Cardiac muscle cell (in vitro differentiated cells and primary cell): ENCODE measurements at regions not wholly inside any gene's neighbourhood (a gene's known extent, or its start where the extent isn't known, plus 50 kb on each side); places are given as distances from the start of the nearest gene placed in this dataset.

ENCODE experiments used
- DNase-seq, 2 donors: peaks; one replicate each; pipeline versions ENCODE4 v3.0.0 to v3.0.0-alpha.2; 2010 to 2017; ENCODE audit warnings: low read depth in 1 of 2, low spot score in 1 of 2
- H3K27ac ChIP-seq: fragments of 200-600 bp; sonication (generic); 2 replicates; pipeline ENCODE4 v1.5.1; 2016
- H3K27me3 ChIP-seq: fragments of 200-600 bp; sonication (generic); 2 replicates; pipeline ENCODE4 v1.6.0; 2016; ENCODE audit warnings: control low read depth
- H3K36me3 ChIP-seq: fragments of 200-600 bp; sonication (generic); 2 replicates; pipeline ENCODE4 v1.5.1; 2016; ENCODE audit warnings: control low read depth
- H3K4me1 ChIP-seq: fragments of 200-600 bp; sonication (generic); 2 replicates; pipeline ENCODE4 v1.8.1; 2017; ENCODE audit warnings: low read depth, mild to moderate bottlenecking, mixed run types
- H3K4me3 ChIP-seq: fragments of 200-600 bp; sonication (generic); 2 replicates; pipeline ENCODE4 v1.5.1; 2016; ENCODE audit warnings: mild to moderate bottlenecking
- H3K9me3 ChIP-seq: fragments of 200-600 bp; sonication (generic); 2 replicates; pipeline ENCODE4 v1.5.1; 2017; ENCODE audit warnings: low read depth, mild to moderate bottlenecking, control low read depth
- TF ChIP-seq, protein P1 (sequence below): IDR thresholded peaks from 2 replicates; pipeline ENCODE4 v1.5.1; 2012; ENCODE audit warnings: low read depth, mild to moderate bottlenecking, low read length

DNA sequence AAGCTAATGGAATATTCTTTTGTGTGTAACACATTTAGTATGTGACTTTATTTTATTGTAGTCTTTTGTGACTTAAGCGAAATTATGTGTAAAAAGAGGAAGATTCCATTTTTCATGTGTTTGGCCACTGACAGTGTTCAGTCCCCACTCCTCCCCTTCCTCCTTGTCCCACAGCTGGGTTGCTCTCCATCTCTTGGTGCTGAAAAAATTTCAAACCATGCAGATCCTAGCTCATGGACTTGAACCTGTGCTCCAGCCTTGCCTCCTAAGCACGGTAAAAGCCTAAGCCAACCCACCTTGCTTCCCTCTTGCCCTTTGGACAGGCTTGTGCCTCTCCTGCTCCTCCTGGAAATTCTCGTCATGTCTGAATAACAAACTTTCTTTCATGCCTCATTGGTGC is 2008.5 kb upstream of the TENM3 start:
- TF ChIP-seq, protein P1, sequence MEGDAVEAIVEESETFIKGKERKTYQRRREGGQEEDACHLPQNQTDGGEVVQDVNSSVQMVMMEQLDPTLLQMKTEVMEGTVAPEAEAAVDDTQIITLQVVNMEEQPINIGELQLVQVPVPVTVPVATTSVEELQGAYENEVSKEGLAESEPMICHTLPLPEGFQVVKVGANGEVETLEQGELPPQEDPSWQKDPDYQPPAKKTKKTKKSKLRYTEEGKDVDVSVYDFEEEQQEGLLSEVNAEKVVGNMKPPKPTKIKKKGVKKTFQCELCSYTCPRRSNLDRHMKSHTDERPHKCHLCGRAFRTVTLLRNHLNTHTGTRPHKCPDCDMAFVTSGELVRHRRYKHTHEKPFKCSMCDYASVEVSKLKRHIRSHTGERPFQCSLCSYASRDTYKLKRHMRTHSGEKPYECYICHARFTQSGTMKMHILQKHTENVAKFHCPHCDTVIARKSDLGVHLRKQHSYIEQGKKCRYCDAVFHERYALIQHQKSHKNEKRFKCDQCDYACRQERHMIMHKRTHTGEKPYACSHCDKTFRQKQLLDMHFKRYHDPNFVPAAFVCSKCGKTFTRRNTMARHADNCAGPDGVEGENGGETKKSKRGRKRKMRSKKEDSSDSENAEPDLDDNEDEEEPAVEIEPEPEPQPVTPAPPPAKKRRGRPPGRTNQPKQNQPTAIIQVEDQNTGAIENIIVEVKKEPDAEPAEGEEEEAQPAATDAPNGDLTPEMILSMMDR: no peak
- Histone ChIP-seq H3K4me3 (no peak overlapping the region), H3K9me3 (no peaks in the 10 kb centered on the region), H3K36me3 (no peaks in the 10 kb centered on the region), H3K27me3 (no peaks in the 10 kb centered on the region), H3K4me1 (no peaks in the 10 kb centered on the region), H3K27ac (no peak overlapping the region)
- DNase-seq: peak in 1 of 2 donors; percentile 36

GRCh38 chr4:180240670-180241069 is 2002.5 kb upstream of the TENM3 start:
- no peak for DNase-seq
- Histone ChIP-seq H3K4me3 (no peak overlapping the region), H3K27me3 (no peaks in the 10 kb centered on the region), H3K9me3 (no peaks in the 10 kb centered on the region), H3K4me1 (no peaks in the 10 kb centered on the region), H3K36me3 (no peaks in the 10 kb centered on the region), H3K27ac (no peak overlapping the region)
- TF ChIP-seq, protein P1: no peak

DNA sequence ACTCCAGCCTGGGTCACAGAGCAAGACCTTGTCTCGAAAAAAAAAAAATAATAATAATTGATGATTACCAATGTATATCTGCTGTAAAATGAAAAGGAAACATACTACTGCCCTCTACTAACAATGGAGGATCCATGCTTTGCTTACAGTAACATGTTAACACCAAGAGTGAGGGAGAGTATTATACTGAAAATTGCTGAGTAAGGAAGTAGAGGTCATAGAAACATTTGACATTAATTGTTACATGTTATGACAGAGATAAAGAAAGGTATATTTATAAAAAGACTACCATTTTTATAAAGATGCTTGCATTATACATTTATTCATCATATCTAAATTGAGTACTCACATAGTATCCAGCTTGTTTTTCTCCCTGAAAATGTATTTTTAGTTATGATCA is 1989.8 kb upstream of the TENM3 start:
- TF ChIP-seq, protein P1: no peak
- no peak for DNase-seq
- H3K4me1 ChIP-seq: no peaks in the 10 kb centered on the region
- no peaks in the 10 kb centered on the region for H3K36me3 ChIP-seq
- H3K9me3 ChIP-seq: no peaks in the 10 kb centered on the region
- H3K27me3 ChIP-seq: no peaks in the 10 kb centered on the region
- no peak overlapping the region for H3K27ac ChIP-seq
- H3K4me3 ChIP-seq: no peak overlapping the region

- Histone ChIP-seq H3K4me1 (no peaks in the 10 kb centered on the region), H3K27ac (no peak overlapping the region), H3K9me3 (no peaks in the 10 kb centered on the region), H3K4me3 (no peak overlapping the region), H3K36me3 (no peaks in the 10 kb centered on the region), H3K27me3 (no peaks in the 10 kb centered on the region)
- TF ChIP-seq, protein P1: no peak
- no peak for DNase-seq
These were observed 1981.9 kb upstream of the TENM3 start for GRCh38 chr4:180261346-180261745.

GRCh38 chr4:180280076-180280475 is 1963.1 kb upstream of the TENM3 start:
- H3K4me1 ChIP-seq: no peaks in the 10 kb centered on the region
- no peak overlapping the region for H3K27ac ChIP-seq
- TF ChIP-seq, protein P1: no peak
- H3K36me3 ChIP-seq: no peaks in the 10 kb centered on the region
- no peaks in the 10 kb centered on the region for H3K9me3 ChIP-seq
- H3K4me3 ChIP-seq: no peak overlapping the region
- no peaks in the 10 kb centered on the region for H3K27me3 ChIP-seq
- DNase-seq: no peak
